ENCODE measurements at regions not wholly inside any gene's neighbourhood (a gene's known extent, or its start where the extent isn't known, plus 50 kb on each side); places are given as distances from the start of the nearest gene placed in this dataset.

- TF ChIP-seq CTCF (conservative IDR thresholded peaks at IDR 0.05; ENCODE audit: low read length) (no peak), EZH2phosphoT487 (IDR thresholded peaks at IDR 0.05; ENCODE audit: borderline replicate concordance, low read depth, low read length) (no peak)
Observed at GRCh38 chr13:54799621-54800226, 1771.1 kb downstream of the OLFM4 start.
